IMR-90 (cell line): ENCODE measurements at regions not wholly inside any gene's neighbourhood (a gene's known extent, or its start where the extent isn't known, plus 50 kb on each side); places are given as distances from the start of the nearest gene placed in this dataset.

Experiments
- ATAC-seq: fragments of 200-7000 bp; cut with Tn5 transposase; 2 replicates; pipeline ENCODE4 v1.9.1; 2020; ENCODE audit warnings: low read depth, mild to moderate bottlenecking, moderate library complexity
- BruUV-seq: library from RNA; stranded (reverse); fragments of 400-500 nt; replicated peaks from 2 replicates; lab custom pipeline; 2021; lab: Mats Ljungman, UMichigan
- CTCF ChIA-PET: fragments of 300-600 bp; formaldehyde crosslinking; extraction: SDS; loops from one replicate; lab custom pipeline; 2021; ENCODE audit warnings: antibody characterized with exemption; lab: Yijun Ruan, JAX
- POLR2A ChIA-PET: fragments of 300-600 bp; sonication (Branson Sonifier 250); formaldehyde crosslinking; loops from one replicate; lab custom pipeline; 2022; ENCODE audit warnings: antibody characterized with exemption; ENCODE audit not compliant: unreplicated experiment; lab: Charles Lee
- DNase-seq: peaks from one replicate; pipeline ENCODE4 v3.0.0; 2013
- H2AFZ ChIP-seq: replicated peaks from 2 replicates; pipeline ENCODE3; 2013; ENCODE audit warnings: low read length, mild to moderate bottlenecking; ENCODE audit not compliant: poor library complexity
- H2AK5ac ChIP-seq: 2 replicates; pipeline ENCODE4 v1.6.1; 2013; ENCODE audit warnings: low read depth, low read length, inconsistent platforms
- H2AK9ac ChIP-seq: replicated peaks from 2 replicates; pipeline ENCODE3; 2013; ENCODE audit warnings: mild to moderate bottlenecking, low read depth, low read length, moderate library complexity; ENCODE audit not compliant: poor library complexity
- H2BK120ac ChIP-seq: 2 replicates; pipeline ENCODE4 v1.6.1; 2013; ENCODE audit warnings: low read depth, low read length, inconsistent platforms
- H2BK15ac ChIP-seq: 3 replicates; pipeline ENCODE4 v1.6.1; 2013; ENCODE audit warnings: low read depth, low read length, inconsistent platforms
- H2BK20ac ChIP-seq: 2 replicates; pipeline ENCODE4 v1.6.1; 2013; ENCODE audit warnings: low read depth, mild to moderate bottlenecking, inconsistent platforms, low read length, moderate library complexity
- H2BK5ac ChIP-seq: 2 replicates; pipeline ENCODE4 v1.6.1; 2013; ENCODE audit warnings: mild to moderate bottlenecking, low read depth, low read length, inconsistent platforms; ENCODE audit not compliant: poor library complexity, severe bottlenecking
- H3K14ac ChIP-seq: replicated peaks from 2 replicates; pipeline ENCODE4 v1.6.1; 2013; ENCODE audit warnings: low read depth, low read length, inconsistent platforms
- H3K18ac ChIP-seq: 2 replicates; pipeline ENCODE4 v1.6.1; 2013; ENCODE audit warnings: low read depth, low read length, control low read depth
- H3K23ac ChIP-seq: 2 replicates; pipeline ENCODE4 v1.6.1; 2013; ENCODE audit warnings: low read depth, low read length, inconsistent platforms
- H3K27ac ChIP-seq: 2 replicates; pipeline ENCODE4 v1.5.1; 2013; ENCODE audit warnings: mild to moderate bottlenecking, control low read depth, low read length; ENCODE audit not compliant: insufficient read depth
- H3K27me3 ChIP-seq: 2 replicates; pipeline ENCODE4 v1.6.1; 2013; ENCODE audit warnings: low read length; ENCODE audit not compliant: control insufficient read depth, insufficient read depth
- H3K36me3 ChIP-seq: 2 replicates; pipeline ENCODE4 v1.6.1; 2013; ENCODE audit warnings: low read length, mixed read lengths; ENCODE audit not compliant: control insufficient read depth, insufficient read depth
- H3K4ac ChIP-seq: 2 replicates; pipeline ENCODE4 v1.6.1; 2013; ENCODE audit warnings: low read depth, low read length, inconsistent platforms
- H3K4me1 ChIP-seq: 2 replicates; pipeline ENCODE4 v1.6.1; 2013; ENCODE audit warnings: low read length, mixed read lengths; ENCODE audit not compliant: control insufficient read depth, insufficient read depth
- H3K4me2 ChIP-seq: 2 replicates; pipeline ENCODE4 v1.6.1; 2013; ENCODE audit warnings: low read depth, mild to moderate bottlenecking, control low read depth, low read length, moderate library complexity
- H3K4me3 ChIP-seq: 2 replicates; pipeline ENCODE4 v1.5.1; 2013; ENCODE audit warnings: low read depth, mild to moderate bottlenecking, control low read depth, low read length, moderate library complexity; ENCODE audit not compliant: insufficient read depth
- H3K56ac ChIP-seq: 2 replicates; pipeline ENCODE4 v1.6.1; 2013; ENCODE audit warnings: low read length, inconsistent platforms; ENCODE audit not compliant: insufficient read depth; ENCODE audit errors: extremely low read depth
- H3K79me1 ChIP-seq, 2 experiments: 2 replicates each; pipeline ENCODE4 v1.6.1; 2013; ENCODE audit warnings: low read length in 2 of 2, inconsistent platforms in 1 of 2, low read depth in 1 of 2
- H3K9ac ChIP-seq: 2 replicates; pipeline ENCODE4 v1.6.1; 2013; ENCODE audit warnings: low read depth, low read length, control low read depth
- H3K9me1 ChIP-seq: 2 replicates; pipeline ENCODE4 v1.6.1; 2013; ENCODE audit warnings: low read length, inconsistent platforms; ENCODE audit not compliant: insufficient read depth
- H3K9me3 ChIP-seq: 2 replicates; pipeline ENCODE4 v1.6.1; 2013; ENCODE audit warnings: low read length; ENCODE audit not compliant: control insufficient read depth, insufficient read depth
- H4K20me1 ChIP-seq: 2 replicates; pipeline ENCODE4 v1.6.1; 2013; ENCODE audit warnings: low read length, inconsistent platforms; ENCODE audit not compliant: insufficient read depth
- H4K5ac ChIP-seq: 2 replicates; pipeline ENCODE4 v1.6.1; 2013; ENCODE audit warnings: mild to moderate bottlenecking, low read depth, low read length, control low read depth
- H4K8ac ChIP-seq, 2 experiments: 2 replicates each; pipeline ENCODE4 v1.6.1; 2013; ENCODE audit warnings: low read depth in 2 of 2, low read length in 2 of 2, control low read depth in 1 of 2, inconsistent platforms in 1 of 2
- H4K91ac ChIP-seq: 2 replicates; pipeline ENCODE4 v1.6.1; 2013; ENCODE audit warnings: low read depth, low read length, inconsistent platforms; ENCODE audit not compliant: insufficient read depth
- CEBPB ChIP-seq: IDR thresholded peaks from 2 replicates; pipeline ENCODE4 v1.6.1; 2012; ENCODE audit warnings: low read depth, low read length, improper control_type of control experiment
- CTCF ChIP-seq: conservative IDR thresholded peaks from 2 replicates; pipeline ENCODE4 v1.5.1; 2012; ENCODE audit warnings: mild to moderate bottlenecking, low read depth, low read length, improper control_type of control experiment
- ELK1 ChIP-seq: fragments of 150-350 bp; IDR thresholded peaks from 2 replicates; pipeline ENCODE4 v1.6.1; 2016; ENCODE audit warnings: low read depth, mild to moderate bottlenecking, low read length, moderate library complexity, borderline replicate concordance
- FOS ChIP-seq: fragments of 150-350 bp; IDR thresholded peaks from 2 replicates; pipeline ENCODE4 v1.6.1; 2016; ENCODE audit warnings: low read depth, low read length
- MAFK ChIP-seq: IDR thresholded peaks from 2 replicates; pipeline ENCODE4 v1.6.1; 2012; ENCODE audit warnings: low read depth, low read length, improper control_type of control experiment
- MAZ ChIP-seq: IDR thresholded peaks from 2 replicates; pipeline ENCODE4 v1.6.1; 2012; ENCODE audit warnings: low read depth, mild to moderate bottlenecking, low read length, improper control_type of control experiment, moderate library complexity, borderline replicate concordance
- MXI1 ChIP-seq: IDR thresholded peaks from 2 replicates; pipeline ENCODE4 v1.6.1; 2012; ENCODE audit warnings: low read depth, mild to moderate bottlenecking, low read length, moderate library complexity, borderline replicate concordance
- NFE2L2 ChIP-seq: fragments of 150-350 bp; IDR thresholded peaks from 2 replicates; pipeline ENCODE4 v1.6.1; 2016; ENCODE audit warnings: low read depth, mild to moderate bottlenecking, low read length
- RAD21 ChIP-seq: IDR thresholded peaks from 2 replicates; pipeline ENCODE4 v1.6.1; 2012; ENCODE audit warnings: low read length, improper control_type of control experiment
- RCOR1 ChIP-seq: IDR thresholded peaks from 2 replicates; pipeline ENCODE4 v1.6.1; 2012; ENCODE audit warnings: mild to moderate bottlenecking, low read length, improper control_type of control experiment; ENCODE audit not compliant: insufficient replicate concordance
- RFX5 ChIP-seq: IDR thresholded peaks from 2 replicates; pipeline ENCODE4 v1.8.0; 2012; ENCODE audit warnings: low read depth, mild to moderate bottlenecking, low read length, moderate library complexity
- SMC3 ChIP-seq: fragments of 150-350 bp; IDR thresholded peaks from 2 replicates; pipeline ENCODE4 v1.6.1; 2016; ENCODE audit warnings: low read depth, mild to moderate bottlenecking, antibody characterized with exemption, low read length, moderate library complexity
- USF2 ChIP-seq: fragments of 150-350 bp; IDR thresholded peaks from 2 replicates; pipeline ENCODE4 v1.6.1; 2017; ENCODE audit warnings: mild to moderate bottlenecking, antibody characterized with exemption, low read length, low read depth
- WGBS, 2 experiments: methylation state at CpG; one replicate each; pipeline versions ENCODE4 v1.1.5 to v1.1.7; 2013; ENCODE audit warnings: missing lambda C conversion rate in 2 of 2; ENCODE audit not compliant: insufficient read length in 1 of 2; ENCODE audit errors: extremely low coverage in 2 of 2; 5-methylcytosine and 5-hydroxymethylcytosine counted together
- dilution Hi-C: fragments of 300-500 bp; cut with HindIII; formaldehyde crosslinking; loops from one replicate; pipeline ENCODE4 v1.14.3; 2018; ENCODE audit warnings: low sequenced_read_pairs; ENCODE audit not compliant: unreplicated experiment
- in situ Hi-C: fragments of 300-500 bp; cut with MboI; formaldehyde crosslinking; loops from 3 replicates; pipeline ENCODE4 v1.14.3; 2019; ENCODE audit warnings: low sequenced_read_pairs, inconsistent platforms, mixed read lengths
- intact Hi-C: fragments of 100-400 bp; cut with micrococcal nuclease; formaldehyde crosslinking; loops from 2 replicates; pipeline ENCODE4 v1.10.0; 2022

GRCh38 chr3:76147846-76148245 lies 362.5 kb upstream of the ZNF717 start:
- intact Hi-C loops = no loop called here
- no peak overlapping the region for H4K8ac ChIP-seq

More at GRCh38 chr3:76147846-76148245, 362.5 kb upstream of the ZNF717 start:
- dilution Hi-C loops (no loop called here), in situ Hi-C loops (no loop called here)
- Histone ChIP-seq H3K56ac (no peak overlapping the region), H3K4ac (no peak overlapping the region), H3K27me3 (no peaks in the 10 kb centered on the region), H4K91ac (no peak overlapping the region), H3K36me3 (no peaks in the 10 kb centered on the region), H2BK120ac (no peak overlapping the region), H2AK5ac (no peak overlapping the region), H3K27ac (no peak overlapping the region), H3K14ac (no peak overlapping the region), H2BK5ac (no peak overlapping the region), H3K4me2 (no peak overlapping the region), H4K20me1 (no peaks in the 10 kb centered on the region), H2BK15ac (no peak overlapping the region), H2AFZ (no peak overlapping the region), H3K4me3 (no peak overlapping the region), H3K79me1 (no peaks in the 10 kb centered on the region), H2BK20ac (no peak overlapping the region), H3K4me1 (no peaks in the 10 kb centered on the region), H3K18ac (no peak overlapping the region), H4K5ac (no peak overlapping the region), H3K23ac (no peak overlapping the region), H3K9me3 (peaks cover 3% of the 10 kb centered on the region; the same call in 1 of the 2 replicates), H3K9ac (no peak overlapping the region), H2AK9ac (no peak overlapping the region), H3K9me1 (no peaks in the 10 kb centered on the region)
- ATAC-seq = no peak
- CTCF ChIA-PET = no interaction called here
- no TSS peak for BruUV-seq
- POLR2A ChIA-PET = no interaction called here
- no CpG with 5 or more reads among the region's 2 CpGs for WGBS, 2 experiments
- DNase-seq = no peak
- no peak for TF ChIP-seq USF2
- TF ChIP-seq RAD21 = no peak
- no peak for TF ChIP-seq SMC3
- TF ChIP-seq MXI1 = no peak
- TF ChIP-seq FOS = no peak
- TF ChIP-seq CTCF = no peak
- no peak for TF ChIP-seq MAZ
- TF ChIP-seq ELK1 = no peak
- TF ChIP-seq MAFK = no peak
- no peak for TF ChIP-seq NFE2L2
- no peak for TF ChIP-seq CEBPB
- no peak for TF ChIP-seq RCOR1
- no peak for TF ChIP-seq RFX5
